ENCODE measurements at regions not wholly inside any gene's neighbourhood (a gene's known extent, or its start where the extent isn't known, plus 50 kb on each side); places are given as distances from the start of the nearest gene placed in this dataset.

- no peak for TF ChIP-seq ZNF132 (tag by site-specific recombination; IDR thresholded peaks at IDR 0.05; ENCODE audit: borderline replicate concordance)
- 0 out of 2 replicates have a peak, but pooled peaks have one; percentile 24 for TF ChIP-seq SCRT2 (tag by site-specific recombination; IDR thresholded peaks at IDR 0.05)
- TF ChIP-seq SP3 (tag by site-specific recombination; IDR thresholded peaks at IDR 0.05), result 0 out of 2 replicates have a peak, but pooled peaks have one; percentile 33
- TF ChIP-seq GLI4 (tag by site-specific recombination; IDR thresholded peaks at IDR 0.05), result no peak
- TF ChIP-seq, protein P1, sequence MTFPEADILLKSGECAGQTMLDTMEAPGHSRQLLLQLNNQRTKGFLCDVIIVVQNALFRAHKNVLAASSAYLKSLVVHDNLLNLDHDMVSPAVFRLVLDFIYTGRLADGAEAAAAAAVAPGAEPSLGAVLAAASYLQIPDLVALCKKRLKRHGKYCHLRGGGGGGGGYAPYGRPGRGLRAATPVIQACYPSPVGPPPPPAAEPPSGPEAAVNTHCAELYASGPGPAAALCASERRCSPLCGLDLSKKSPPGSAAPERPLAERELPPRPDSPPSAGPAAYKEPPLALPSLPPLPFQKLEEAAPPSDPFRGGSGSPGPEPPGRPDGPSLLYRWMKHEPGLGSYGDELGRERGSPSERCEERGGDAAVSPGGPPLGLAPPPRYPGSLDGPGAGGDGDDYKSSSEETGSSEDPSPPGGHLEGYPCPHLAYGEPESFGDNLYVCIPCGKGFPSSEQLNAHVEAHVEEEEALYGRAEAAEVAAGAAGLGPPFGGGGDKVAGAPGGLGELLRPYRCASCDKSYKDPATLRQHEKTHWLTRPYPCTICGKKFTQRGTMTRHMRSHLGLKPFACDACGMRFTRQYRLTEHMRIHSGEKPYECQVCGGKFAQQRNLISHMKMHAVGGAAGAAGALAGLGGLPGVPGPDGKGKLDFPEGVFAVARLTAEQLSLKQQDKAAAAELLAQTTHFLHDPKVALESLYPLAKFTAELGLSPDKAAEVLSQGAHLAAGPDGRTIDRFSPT (tag by site-specific recombination; IDR thresholded peaks at IDR 0.05), result no peak
- no peak for TF ChIP-seq ZBTB21 (tag by site-specific recombination; IDR thresholded peaks at IDR 0.05)
- TF ChIP-seq OSR2 (tag by site-specific recombination; IDR thresholded peaks at IDR 0.05), result peak; percentile 45; the same call in 1 of the 2 replicates
- TF ChIP-seq, protein P2, sequence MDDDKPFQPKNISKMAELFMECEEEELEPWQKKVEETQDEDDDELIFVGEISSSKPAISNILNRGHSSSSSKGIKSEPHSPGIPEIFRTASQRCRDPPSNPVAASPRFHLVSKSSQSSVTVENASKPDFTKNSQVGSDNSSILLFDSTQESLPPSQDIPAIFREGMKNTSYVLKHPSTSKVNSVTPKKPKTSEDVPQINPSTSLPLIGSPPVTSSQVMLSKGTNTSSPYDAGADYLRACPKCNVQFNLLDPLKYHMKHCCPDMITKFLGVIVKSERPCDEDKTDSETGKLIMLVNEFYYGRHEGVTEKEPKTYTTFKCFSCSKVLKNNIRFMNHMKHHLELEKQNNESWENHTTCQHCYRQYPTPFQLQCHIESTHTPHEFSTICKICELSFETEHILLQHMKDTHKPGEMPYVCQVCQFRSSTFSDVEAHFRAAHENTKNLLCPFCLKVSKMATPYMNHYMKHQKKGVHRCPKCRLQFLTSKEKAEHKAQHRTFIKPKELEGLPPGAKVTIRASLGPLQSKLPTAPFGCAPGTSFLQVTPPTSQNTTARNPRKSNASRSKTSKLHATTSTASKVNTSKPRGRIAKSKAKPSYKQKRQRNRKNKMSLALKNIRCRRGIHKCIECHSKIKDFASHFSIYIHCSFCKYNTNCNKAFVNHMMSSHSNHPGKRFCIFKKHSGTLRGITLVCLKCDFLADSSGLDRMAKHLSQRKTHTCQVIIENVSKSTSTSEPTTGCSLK (tag by site-specific recombination; IDR thresholded peaks at IDR 0.05), result no peak
- no peak for TF ChIP-seq ZNF221 (tag by site-specific recombination; IDR thresholded peaks at IDR 0.05; ENCODE audit: borderline replicate concordance)
- TF ChIP-seq ZFP37 (tag by site-specific recombination; IDR thresholded peaks at IDR 0.05), result no peak
- TF ChIP-seq ZNF341 (tag by site-specific recombination; IDR thresholded peaks at IDR 0.05; ENCODE audit: low read depth), result no peak
- TF ChIP-seq ZBTB20 (tag by site-specific recombination; IDR thresholded peaks at IDR 0.05), result no peak
- no peak for TF ChIP-seq HOXD13 (CRISPR knock-in tag; IDR thresholded peaks at IDR 0.05; ENCODE audit: borderline replicate concordance)
- no peak for TF ChIP-seq REPIN1 (tag by site-specific recombination; IDR thresholded peaks at IDR 0.05; ENCODE audit: low read depth)
- TF ChIP-seq PRDM2 (tag by site-specific recombination; IDR thresholded peaks at IDR 0.05; ENCODE audit: borderline replicate concordance), result no peak
- TF ChIP-seq ZNF138 (tag by site-specific recombination; IDR thresholded peaks at IDR 0.05; ENCODE audit: borderline replicate concordance), result no peak
- peak; percentile 22; the same call in 1 of the 2 replicates for TF ChIP-seq ZXDB (tag by site-specific recombination; IDR thresholded peaks at IDR 0.05)
- TF ChIP-seq KLF9 (tag by site-specific recombination; IDR thresholded peaks at IDR 0.05; ENCODE audit: low read depth), result no peak
- no peak for TF ChIP-seq ZNF155 (tag by site-specific recombination; IDR thresholded peaks at IDR 0.05)
- TF ChIP-seq, protein P3, sequence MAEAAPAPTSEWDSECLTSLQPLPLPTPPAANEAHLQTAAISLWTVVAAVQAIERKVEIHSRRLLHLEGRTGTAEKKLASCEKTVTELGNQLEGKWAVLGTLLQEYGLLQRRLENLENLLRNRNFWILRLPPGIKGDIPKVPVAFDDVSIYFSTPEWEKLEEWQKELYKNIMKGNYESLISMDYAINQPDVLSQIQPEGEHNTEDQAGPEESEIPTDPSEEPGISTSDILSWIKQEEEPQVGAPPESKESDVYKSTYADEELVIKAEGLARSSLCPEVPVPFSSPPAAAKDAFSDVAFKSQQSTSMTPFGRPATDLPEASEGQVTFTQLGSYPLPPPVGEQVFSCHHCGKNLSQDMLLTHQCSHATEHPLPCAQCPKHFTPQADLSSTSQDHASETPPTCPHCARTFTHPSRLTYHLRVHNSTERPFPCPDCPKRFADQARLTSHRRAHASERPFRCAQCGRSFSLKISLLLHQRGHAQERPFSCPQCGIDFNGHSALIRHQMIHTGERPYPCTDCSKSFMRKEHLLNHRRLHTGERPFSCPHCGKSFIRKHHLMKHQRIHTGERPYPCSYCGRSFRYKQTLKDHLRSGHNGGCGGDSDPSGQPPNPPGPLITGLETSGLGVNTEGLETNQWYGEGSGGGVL (tag by site-specific recombination; IDR thresholded peaks at IDR 0.05), result peak; percentile 54; the same call in 1 of the 2 replicates
- TF ChIP-seq ZNF488 (tag by site-specific recombination; IDR thresholded peaks at IDR 0.05), result no peak
- TF ChIP-seq, protein P4, sequence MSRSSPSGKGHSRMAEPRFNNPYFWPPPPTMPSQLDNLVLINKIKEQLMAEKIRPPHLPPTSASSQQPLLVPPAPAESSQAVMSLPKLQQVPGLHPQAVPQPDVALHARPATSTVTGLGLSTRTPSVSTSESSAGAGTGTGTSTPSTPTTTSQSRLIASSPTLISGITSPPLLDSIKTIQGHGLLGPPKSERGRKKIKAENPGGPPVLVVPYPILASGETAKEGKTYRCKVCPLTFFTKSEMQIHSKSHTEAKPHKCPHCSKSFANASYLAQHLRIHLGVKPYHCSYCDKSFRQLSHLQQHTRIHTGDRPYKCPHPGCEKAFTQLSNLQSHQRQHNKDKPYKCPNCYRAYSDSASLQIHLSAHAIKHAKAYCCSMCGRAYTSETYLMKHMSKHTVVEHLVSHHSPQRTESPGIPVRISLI (tag by site-specific recombination; IDR thresholded peaks at IDR 0.05), result 0 out of 2 replicates have a peak, but pooled peaks have one; percentile 23
- TF ChIP-seq OVOL3 (tag by site-specific recombination; IDR thresholded peaks at IDR 0.05), result no peak
Observed at GRCh38 chr5:124596595-124597421, 149.6 kb downstream of the ZNF608 start (continued).

Data from HEK293 (cell line).